ENCODE measurements at regions not wholly inside any gene's neighbourhood (a gene's known extent, or its start where the extent isn't known, plus 50 kb on each side); places are given as distances from the start of the nearest gene placed in this dataset.
A peak's percentile ranks its signal among the peaks of the same experiment; 100 is the strongest.

GRCh38 chr7:41825927-41826480 is 123.1 kb upstream of the INHBA start:
- H3K4me3 ChIP-seq (ENCODE audit: control insufficient read depth in 2 of 3, extremely low read depth in 1 of 3, insufficient read depth in 2 of 3, low read depth in 1 of 3, low read length in 3 of 3): no peak overlapping the region
- H3K4me2 ChIP-seq (ENCODE audit: control insufficient read depth, extremely low read depth, insufficient read depth, low read depth, low read length): no peak overlapping the region
- no peaks in the 10 kb centered on the region for H3K4me1 ChIP-seq (ENCODE audit: control insufficient read depth, extremely low read depth, insufficient read depth, low read length)
- no peaks in the 10 kb centered on the region for H4K20me1 ChIP-seq (ENCODE audit: control insufficient read depth, extremely low read depth, insufficient read depth, low read length)
- no peak for TF ChIP-seq EZH2 (IDR thresholded peaks at IDR 0.05; ENCODE audit: low read length)
- no peak for TF ChIP-seq CTCF (optimal IDR thresholded peaks at IDR 0.05 in 1 of 3, IDR thresholded peaks at IDR 0.05 in 1 of 3, conservative IDR thresholded peaks at IDR 0.05 in 1 of 3; ENCODE audit: extremely low read depth in 1 of 3, insufficient read depth in 2 of 3, low read length in 3 of 3)
- DNase-seq (ENCODE audit: low read depth, low spot score) (no peak), FAIRE-seq (no peak)
- no peak overlapping the region for H2AFZ ChIP-seq (ENCODE audit: control insufficient read depth, low read length)
- no peaks in the 10 kb centered on the region for H3K27me3 ChIP-seq (ENCODE audit: control insufficient read depth, extremely low read depth, insufficient read depth, low read length)
- H3K9ac ChIP-seq (ENCODE audit: control insufficient read depth, extremely low read depth, insufficient read depth, low read length): no peak overlapping the region
- dilution Hi-C loops (cut with MboI; ENCODE audit: extremely low pct_ligation_motif_present, low sequenced_read_pairs): no loop called here
- H3K9me1 ChIP-seq (ENCODE audit: control insufficient read depth, extremely low read depth, insufficient read depth, low read length): no peaks in the 10 kb centered on the region
- H3K79me2 ChIP-seq (ENCODE audit: control insufficient read depth, insufficient read depth, low read length): no peaks in the 10 kb centered on the region
- H3K9me3 ChIP-seq (ENCODE audit: control insufficient read depth, low read depth, low read length): no peaks in the 10 kb centered on the region
- no peak overlapping the region for H3K27ac ChIP-seq (ENCODE audit: control insufficient read depth, insufficient read depth, low read length)
- no peaks in the 10 kb centered on the region for H3K36me3 ChIP-seq (ENCODE audit: control insufficient read depth in 2 of 2, extremely low read depth in 1 of 2, insufficient read depth in 2 of 2, low read length in 2 of 2)

- peak; percentile 69 for FAIRE-seq
- Histone ChIP-seq H3K4me2 (ENCODE audit: control insufficient read depth, extremely low read depth, insufficient read depth, low read depth, low read length) (no peak overlapping the region), H2AFZ (ENCODE audit: control insufficient read depth, low read length) (no peak overlapping the region), H3K9ac (ENCODE audit: control insufficient read depth, extremely low read depth, insufficient read depth, low read length) (no peak overlapping the region), H3K4me3 (ENCODE audit: control insufficient read depth in 2 of 3, extremely low read depth in 1 of 3, insufficient read depth in 2 of 3, low read depth in 1 of 3, low read length in 3 of 3) (no peak overlapping the region), H3K27ac (ENCODE audit: control insufficient read depth, insufficient read depth, low read length) (no peak overlapping the region), H3K79me2 (ENCODE audit: control insufficient read depth, insufficient read depth, low read length) (no peaks in the 10 kb centered on the region), H3K9me3 (ENCODE audit: control insufficient read depth, low read depth, low read length) (no peaks in the 10 kb centered on the region), H4K20me1 (ENCODE audit: control insufficient read depth, extremely low read depth, insufficient read depth, low read length) (no peaks in the 10 kb centered on the region), H3K27me3 (ENCODE audit: control insufficient read depth, extremely low read depth, insufficient read depth, low read length) (no peaks in the 10 kb centered on the region), H3K4me1 (ENCODE audit: control insufficient read depth, extremely low read depth, insufficient read depth, low read length) (no peaks in the 10 kb centered on the region), H3K36me3 (ENCODE audit: control insufficient read depth in 2 of 2, extremely low read depth in 1 of 2, insufficient read depth in 2 of 2, low read length in 2 of 2) (no peaks in the 10 kb centered on the region), H3K9me1 (ENCODE audit: control insufficient read depth, extremely low read depth, insufficient read depth, low read length) (no peaks in the 10 kb centered on the region)
- DNase-seq (ENCODE audit: low read depth, low spot score): no peak
- no peak for TF ChIP-seq CTCF (optimal IDR thresholded peaks at IDR 0.05 in 1 of 3, IDR thresholded peaks at IDR 0.05 in 1 of 3, conservative IDR thresholded peaks at IDR 0.05 in 1 of 3; ENCODE audit: extremely low read depth in 1 of 3, insufficient read depth in 2 of 3, low read length in 3 of 3)
- TF ChIP-seq EZH2 (IDR thresholded peaks at IDR 0.05; ENCODE audit: low read length): no peak
- dilution Hi-C loops (cut with MboI; ENCODE audit: extremely low pct_ligation_motif_present, low sequenced_read_pairs): no loop called here
These were observed 121.4 kb upstream of the INHBA start for GRCh38 chr7:41824284-41824683.

All from keratinocyte (primary cell).